Mesothelial cell of epicardium (in vitro differentiated cells): ENCODE measurements at regions not wholly inside any gene's neighbourhood (a gene's known extent, or its start where the extent isn't known, plus 50 kb on each side); places are given as distances from the start of the nearest gene placed in this dataset.

Source experiments
- DNase-seq, 2 experiments: peaks; one replicate each; pipeline ENCODE4 v3.0.0; 2021; ENCODE audit warnings: low spot score in 2 of 2; ENCODE audit not compliant: unreplicated experiment in 2 of 2
- H3K27ac Mint-ChIP-seq: 2 replicates; pipeline ENCODE4 v1.8.0; 2021; ENCODE audit warnings: mixed read lengths
- H3K27me3 Mint-ChIP-seq: 2 replicates; pipeline ENCODE4 v1.8.0; 2021; ENCODE audit warnings: low read depth, mixed read lengths
- H3K36me3 Mint-ChIP-seq: 2 replicates; pipeline ENCODE4 v1.8.0; 2021; ENCODE audit warnings: mixed read lengths
- H3K4me1 Mint-ChIP-seq: 2 replicates; pipeline ENCODE4 v1.8.0; 2021; ENCODE audit warnings: mixed read lengths
- H3K4me3 Mint-ChIP-seq: 2 replicates; pipeline ENCODE4 v1.8.0; 2021; ENCODE audit warnings: mild to moderate bottlenecking, moderate library complexity, mixed read lengths
- H3K9me3 Mint-ChIP-seq: 2 replicates; pipeline ENCODE4 v1.8.0; 2021; ENCODE audit warnings: mixed read lengths
- TF ChIP-seq, protein P1 (sequence below): fragments of 200-600 bp; sonication (generic); IDR thresholded peaks from one replicate; pipeline ENCODE4 v1.5.0; 2021; ENCODE audit warnings: antibody characterized with exemption; ENCODE audit not compliant: unreplicated experiment

DNA sequence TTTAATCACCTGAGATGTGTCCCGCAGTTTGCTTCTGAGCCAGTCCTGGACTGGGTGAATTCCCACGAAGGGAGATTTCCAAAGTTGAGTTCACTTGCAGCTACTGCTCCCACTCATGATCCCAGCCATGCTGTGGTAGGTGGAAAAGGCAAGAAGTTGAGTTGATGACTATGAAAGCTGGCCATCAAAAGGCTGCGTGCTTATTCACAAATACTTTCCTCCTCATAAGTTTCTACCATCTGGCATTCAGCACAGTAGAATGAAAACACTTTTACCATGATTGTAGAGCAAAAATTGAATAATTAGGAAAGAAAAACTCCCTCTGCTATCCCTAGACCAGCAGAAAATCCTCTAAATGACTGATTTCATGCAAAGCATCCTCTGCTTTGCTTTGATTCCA lies 281.8 kb downstream of the INHBA start:
- Mint-ChIP-seq H3K9me3 (peaks cover 4% of the 10 kb centered on the region), H3K4me1 (peaks cover 13% of the 10 kb centered on the region), H3K4me3 (no peak overlapping the region), H3K27ac (no peak overlapping the region), H3K36me3 (no peaks in the 10 kb centered on the region), H3K27me3 (no peaks in the 10 kb centered on the region)
- TF ChIP-seq, protein P1, sequence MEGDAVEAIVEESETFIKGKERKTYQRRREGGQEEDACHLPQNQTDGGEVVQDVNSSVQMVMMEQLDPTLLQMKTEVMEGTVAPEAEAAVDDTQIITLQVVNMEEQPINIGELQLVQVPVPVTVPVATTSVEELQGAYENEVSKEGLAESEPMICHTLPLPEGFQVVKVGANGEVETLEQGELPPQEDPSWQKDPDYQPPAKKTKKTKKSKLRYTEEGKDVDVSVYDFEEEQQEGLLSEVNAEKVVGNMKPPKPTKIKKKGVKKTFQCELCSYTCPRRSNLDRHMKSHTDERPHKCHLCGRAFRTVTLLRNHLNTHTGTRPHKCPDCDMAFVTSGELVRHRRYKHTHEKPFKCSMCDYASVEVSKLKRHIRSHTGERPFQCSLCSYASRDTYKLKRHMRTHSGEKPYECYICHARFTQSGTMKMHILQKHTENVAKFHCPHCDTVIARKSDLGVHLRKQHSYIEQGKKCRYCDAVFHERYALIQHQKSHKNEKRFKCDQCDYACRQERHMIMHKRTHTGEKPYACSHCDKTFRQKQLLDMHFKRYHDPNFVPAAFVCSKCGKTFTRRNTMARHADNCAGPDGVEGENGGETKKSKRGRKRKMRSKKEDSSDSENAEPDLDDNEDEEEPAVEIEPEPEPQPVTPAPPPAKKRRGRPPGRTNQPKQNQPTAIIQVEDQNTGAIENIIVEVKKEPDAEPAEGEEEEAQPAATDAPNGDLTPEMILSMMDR: no peak
- no peak for DNase-seq

DNA sequence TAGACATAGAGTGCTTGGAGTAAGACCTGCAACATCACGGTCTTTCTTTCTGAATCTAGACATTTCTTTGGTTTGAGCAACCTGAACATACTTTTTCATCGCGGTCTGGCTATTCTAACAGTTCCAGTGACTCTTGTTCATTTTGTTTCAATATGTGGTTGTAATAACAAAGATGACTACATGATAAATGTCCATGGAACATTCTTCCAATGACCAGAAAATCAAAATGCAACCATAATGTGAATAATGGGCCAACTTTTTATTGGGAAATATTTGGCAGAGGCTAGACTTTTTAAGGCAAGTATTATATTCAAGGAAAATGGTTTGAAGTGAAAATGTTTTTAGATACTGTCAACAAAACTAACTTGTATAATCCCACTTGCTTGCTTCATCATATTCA lies 282.5 kb downstream of the INHBA start:
- H3K9me3 Mint-ChIP-seq: peaks cover 4% of the 10 kb centered on the region
- no peak overlapping the region for H3K27ac Mint-ChIP-seq
- peaks cover 18% of the 10 kb centered on the region for H3K4me1 Mint-ChIP-seq
- no peak for DNase-seq
- H3K4me3 Mint-ChIP-seq: no peak overlapping the region
- H3K36me3 Mint-ChIP-seq: no peaks in the 10 kb centered on the region
- H3K27me3 Mint-ChIP-seq: no peaks in the 10 kb centered on the region
- TF ChIP-seq, protein P1: no peak

DNA sequence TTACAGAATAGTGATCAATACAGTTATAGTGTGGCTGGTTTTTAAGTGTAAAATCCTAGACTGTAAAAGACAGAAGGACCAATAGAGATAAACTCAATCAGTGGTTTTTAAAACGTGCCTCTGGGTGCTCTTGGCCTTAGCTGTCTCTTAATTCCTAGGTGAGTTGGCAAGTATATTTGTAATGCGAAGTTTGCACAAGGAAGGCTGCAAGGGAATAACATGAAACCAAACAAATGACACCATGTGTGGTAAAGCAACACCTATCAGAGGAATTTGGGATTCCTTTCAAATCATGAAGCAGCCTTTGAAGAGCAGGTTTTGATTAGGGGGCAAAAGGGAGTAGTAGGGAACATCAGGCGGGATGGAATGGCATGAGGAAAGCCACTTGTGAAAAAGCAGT lies 284.6 kb downstream of the INHBA start:
- no peak for DNase-seq
- H3K36me3 Mint-ChIP-seq: peaks cover 2% of the 10 kb centered on the region
- peaks cover 12% of the 10 kb centered on the region for H3K9me3 Mint-ChIP-seq
- H3K27ac Mint-ChIP-seq: no peak overlapping the region
- no peak overlapping the region for H3K4me3 Mint-ChIP-seq
- peaks cover 20% of the 10 kb centered on the region for H3K4me1 Mint-ChIP-seq
- TF ChIP-seq, protein P1: no peak
- no peaks in the 10 kb centered on the region for H3K27me3 Mint-ChIP-seq

DNA sequence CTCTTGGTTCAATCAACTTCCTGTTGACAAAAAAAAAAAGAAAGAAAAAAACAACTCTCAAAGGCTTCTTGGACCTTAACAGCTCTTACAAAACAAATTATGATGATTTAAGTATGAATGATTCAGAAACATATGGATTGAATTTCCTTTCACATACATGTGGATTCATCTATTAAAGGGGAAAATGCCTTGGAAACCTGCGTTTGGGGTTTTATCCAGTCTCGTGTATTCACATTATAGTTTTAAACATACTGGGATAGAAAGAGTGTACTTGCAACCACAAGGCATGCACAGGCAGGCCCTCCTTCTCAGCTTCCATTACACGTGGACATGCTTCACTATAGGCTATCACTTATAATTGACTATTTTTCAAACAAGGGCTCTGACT lies 286.7 kb downstream of the INHBA start:
- H3K27ac Mint-ChIP-seq: peak overlapping the region; percentile 80
- peaks cover 4% of the 10 kb centered on the region for H3K36me3 Mint-ChIP-seq
- peaks cover 20% of the 10 kb centered on the region for H3K4me1 Mint-ChIP-seq
- H3K27me3 Mint-ChIP-seq: no peaks in the 10 kb centered on the region
- peaks cover 26% of the 10 kb centered on the region for H3K9me3 Mint-ChIP-seq
- no peak overlapping the region for H3K4me3 Mint-ChIP-seq
- TF ChIP-seq, protein P1: no peak
- no peak for DNase-seq

DNA sequence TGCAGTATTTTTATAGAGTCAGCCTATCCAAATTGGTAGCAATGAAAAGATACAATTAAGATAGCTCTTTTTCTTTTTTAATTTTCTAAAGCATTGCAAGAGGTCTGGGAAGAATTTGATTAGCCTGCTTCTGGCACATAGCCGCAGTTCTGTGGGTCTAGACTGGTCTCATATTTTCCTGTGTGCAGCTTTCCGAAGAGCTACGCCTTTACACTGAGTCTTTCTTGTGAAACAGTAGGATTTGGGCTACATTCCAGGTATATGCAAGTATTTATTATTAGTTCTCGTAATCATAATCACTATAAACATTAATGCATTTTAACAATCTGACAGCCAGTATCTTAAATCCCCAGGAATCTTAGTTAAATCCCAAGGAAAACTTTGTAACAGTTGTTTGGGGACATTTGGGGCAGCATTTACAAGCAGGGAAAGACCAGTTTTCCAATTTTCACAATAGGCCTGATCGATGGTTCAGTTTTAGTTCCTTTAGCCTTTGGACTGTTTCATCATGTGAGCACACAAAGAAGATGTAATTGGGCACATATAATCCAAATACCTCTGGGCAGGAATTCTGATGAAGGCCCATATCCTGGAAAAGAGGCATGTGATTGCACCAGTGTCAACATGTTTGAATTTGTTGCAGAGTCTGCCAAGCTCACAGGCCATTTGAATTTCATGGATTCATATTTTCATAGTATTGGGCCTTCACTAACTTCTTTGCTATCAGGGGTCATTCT lies 287.3 kb downstream of the INHBA start:
- peak overlapping the region; percentile 80 for H3K27ac Mint-ChIP-seq
- H3K4me1 Mint-ChIP-seq: peaks cover 14% of the 10 kb centered on the region
- no peak for DNase-seq
- TF ChIP-seq, protein P1: no peak
- no peak overlapping the region for H3K4me3 Mint-ChIP-seq
- H3K9me3 Mint-ChIP-seq: peaks cover 26% of the 10 kb centered on the region
- H3K27me3 Mint-ChIP-seq: no peaks in the 10 kb centered on the region
- peaks cover 4% of the 10 kb centered on the region for H3K36me3 Mint-ChIP-seq
